ENCODE measurements at regions not wholly inside any gene's neighbourhood (a gene's known extent, or its start where the extent isn't known, plus 50 kb on each side); places are given as distances from the start of the nearest gene placed in this dataset.

- no peak for TF ChIP-seq POLR2AphosphoS5 (IDR thresholded peaks at IDR 0.05)
- TF ChIP-seq POLR2A (IDR thresholded peaks at IDR 0.05), result no peak
- TF ChIP-seq, protein P1, sequence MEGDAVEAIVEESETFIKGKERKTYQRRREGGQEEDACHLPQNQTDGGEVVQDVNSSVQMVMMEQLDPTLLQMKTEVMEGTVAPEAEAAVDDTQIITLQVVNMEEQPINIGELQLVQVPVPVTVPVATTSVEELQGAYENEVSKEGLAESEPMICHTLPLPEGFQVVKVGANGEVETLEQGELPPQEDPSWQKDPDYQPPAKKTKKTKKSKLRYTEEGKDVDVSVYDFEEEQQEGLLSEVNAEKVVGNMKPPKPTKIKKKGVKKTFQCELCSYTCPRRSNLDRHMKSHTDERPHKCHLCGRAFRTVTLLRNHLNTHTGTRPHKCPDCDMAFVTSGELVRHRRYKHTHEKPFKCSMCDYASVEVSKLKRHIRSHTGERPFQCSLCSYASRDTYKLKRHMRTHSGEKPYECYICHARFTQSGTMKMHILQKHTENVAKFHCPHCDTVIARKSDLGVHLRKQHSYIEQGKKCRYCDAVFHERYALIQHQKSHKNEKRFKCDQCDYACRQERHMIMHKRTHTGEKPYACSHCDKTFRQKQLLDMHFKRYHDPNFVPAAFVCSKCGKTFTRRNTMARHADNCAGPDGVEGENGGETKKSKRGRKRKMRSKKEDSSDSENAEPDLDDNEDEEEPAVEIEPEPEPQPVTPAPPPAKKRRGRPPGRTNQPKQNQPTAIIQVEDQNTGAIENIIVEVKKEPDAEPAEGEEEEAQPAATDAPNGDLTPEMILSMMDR (IDR thresholded peaks at IDR 0.05), result no peak
- TF ChIP-seq EP300 (IDR thresholded peaks at IDR 0.05), result no peak
These were observed 258.7 kb downstream of the MRTFB start for GRCh38 chr16:14329727-14330350.

Measured in suprapubic skin (tissue), 4 donors.